GM04503 (cell line): ENCODE measurements at regions not wholly inside any gene's neighbourhood (a gene's known extent, or its start where the extent isn't known, plus 50 kb on each side); places are given as distances from the start of the nearest gene placed in this dataset.

ENCODE experiments used
- DNase-seq: peaks from one replicate; pipeline ENCODE4 v3.0.0-alpha.2; 2012; ENCODE audit warnings: low read depth

DNA sequence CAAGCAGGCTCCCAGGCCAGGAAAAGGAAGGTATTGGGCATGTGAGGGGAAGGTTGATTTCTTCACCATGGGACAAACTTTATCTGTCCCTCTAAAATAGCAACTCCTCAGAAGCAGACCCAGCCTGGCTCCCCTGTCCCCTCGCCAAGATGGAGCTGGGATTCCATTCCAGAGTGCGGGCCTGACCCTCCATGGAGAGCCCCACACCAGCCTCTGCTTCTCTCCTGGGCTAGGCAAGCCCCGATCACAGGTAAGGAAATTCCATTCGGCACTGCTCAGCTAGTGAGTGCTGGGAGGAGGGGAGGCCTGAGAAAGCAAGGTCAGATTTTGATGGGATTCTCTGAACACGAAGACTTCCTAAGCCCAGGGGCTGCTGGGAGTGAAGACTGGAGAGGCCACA, 98.4 kb downstream of the EFNB1 start:
- DNase-seq: no peak

- DNase-seq: no peak
Measured at GRCh38 chrX:68923147-68923546, 94.3 kb downstream of the EFNB1 start.

GRCh38 chrX:68922013-68922412, 93.2 kb downstream of the EFNB1 start:
- DNase-seq: no peak

- no peak for DNase-seq
Measured at GRCh38 chrX:68920561-68920960, 91.7 kb downstream of the EFNB1 start.

GRCh38 chrX:68919707-68920106, 90.9 kb downstream of the EFNB1 start:
- no peak for DNase-seq

GRCh38 chrX:68918202-68918601, 89.4 kb downstream of the EFNB1 start:
- no peak for DNase-seq

DNA sequence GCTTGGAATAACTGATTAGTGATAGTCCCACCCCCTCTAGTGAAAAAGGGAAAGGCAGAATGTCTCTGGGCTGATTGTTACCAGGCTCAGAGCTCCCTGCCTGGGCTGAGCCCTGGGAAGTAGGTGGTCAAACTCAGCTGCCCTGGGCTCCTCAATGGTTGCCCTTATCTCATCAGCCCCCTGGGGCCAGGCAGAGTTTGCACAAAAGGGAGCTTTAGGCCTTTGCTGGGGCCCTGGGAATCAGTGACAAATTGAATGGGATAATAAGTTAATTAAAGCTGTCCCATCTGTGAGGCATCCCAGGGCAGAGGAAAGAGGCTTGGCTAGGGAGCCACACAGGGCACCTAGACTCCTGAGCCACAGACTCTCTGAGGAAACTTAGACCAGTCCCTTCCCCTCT, 89.0 kb downstream of the EFNB1 start:
- DNase-seq: no peak

DNA sequence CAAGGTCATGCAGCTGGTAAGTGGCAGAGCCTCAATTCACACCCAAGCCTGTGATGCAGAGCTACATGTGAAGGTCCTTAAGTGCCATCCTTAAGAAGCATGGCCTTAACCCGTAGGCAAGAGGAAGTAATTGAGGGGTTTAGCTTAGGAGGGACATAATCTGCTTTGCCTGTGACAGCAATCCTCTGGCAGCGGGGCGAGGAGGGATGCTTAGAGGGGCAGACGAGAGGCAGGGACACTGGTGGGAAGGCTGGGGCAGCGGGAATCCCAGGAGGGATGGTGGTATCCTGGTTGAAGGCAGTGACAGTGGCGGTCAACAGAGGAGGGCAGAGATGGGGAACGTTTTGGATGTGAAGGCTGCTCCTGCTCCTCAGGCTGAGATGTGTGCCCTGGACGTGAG, 88.1 kb downstream of the EFNB1 start:
- DNase-seq: no peak

DNA sequence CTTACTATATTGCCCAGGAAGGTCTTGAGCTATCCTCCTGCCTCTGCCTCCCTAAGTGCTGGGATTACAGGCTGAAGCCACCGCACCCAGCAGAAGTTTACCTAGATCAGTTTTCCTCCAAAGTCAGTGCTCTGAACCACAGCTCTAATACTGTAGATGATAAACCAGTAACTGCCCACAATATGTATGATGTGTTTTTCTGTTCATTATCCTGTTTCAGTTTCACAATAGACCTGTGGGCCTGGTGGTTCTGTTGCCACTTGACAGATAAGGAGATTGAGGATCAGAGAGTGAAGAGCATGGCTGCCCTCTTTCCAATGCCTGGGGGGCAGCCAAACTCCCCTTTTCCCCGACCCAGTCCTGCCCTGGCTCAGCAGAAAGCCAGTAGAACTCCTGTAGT, 87.0 kb downstream of the EFNB1 start:
- no peak for DNase-seq

- DNase-seq: no peak
Measured at GRCh38 chrX:68914479-68914946, 85.7 kb downstream of the EFNB1 start.

DNA sequence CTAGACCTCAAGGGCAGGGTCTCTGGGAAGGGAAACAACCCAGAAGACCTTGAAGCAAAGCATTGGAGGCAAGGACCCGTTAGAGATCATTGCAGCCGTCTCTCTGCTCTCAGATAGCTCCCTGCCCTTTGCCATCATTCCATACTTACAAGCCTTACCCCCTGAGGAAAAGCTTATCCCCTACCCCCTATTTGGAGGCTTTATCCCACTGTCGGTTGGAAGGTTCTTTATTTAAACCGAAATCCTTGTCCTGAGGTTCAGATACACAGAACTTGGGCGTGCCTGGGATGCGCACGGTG, 84.4 kb downstream of the EFNB1 start:
- no peak for DNase-seq

GRCh38 chrX:68912113-68912512, 83.3 kb downstream of the EFNB1 start:
- DNase-seq: no peak

DNA sequence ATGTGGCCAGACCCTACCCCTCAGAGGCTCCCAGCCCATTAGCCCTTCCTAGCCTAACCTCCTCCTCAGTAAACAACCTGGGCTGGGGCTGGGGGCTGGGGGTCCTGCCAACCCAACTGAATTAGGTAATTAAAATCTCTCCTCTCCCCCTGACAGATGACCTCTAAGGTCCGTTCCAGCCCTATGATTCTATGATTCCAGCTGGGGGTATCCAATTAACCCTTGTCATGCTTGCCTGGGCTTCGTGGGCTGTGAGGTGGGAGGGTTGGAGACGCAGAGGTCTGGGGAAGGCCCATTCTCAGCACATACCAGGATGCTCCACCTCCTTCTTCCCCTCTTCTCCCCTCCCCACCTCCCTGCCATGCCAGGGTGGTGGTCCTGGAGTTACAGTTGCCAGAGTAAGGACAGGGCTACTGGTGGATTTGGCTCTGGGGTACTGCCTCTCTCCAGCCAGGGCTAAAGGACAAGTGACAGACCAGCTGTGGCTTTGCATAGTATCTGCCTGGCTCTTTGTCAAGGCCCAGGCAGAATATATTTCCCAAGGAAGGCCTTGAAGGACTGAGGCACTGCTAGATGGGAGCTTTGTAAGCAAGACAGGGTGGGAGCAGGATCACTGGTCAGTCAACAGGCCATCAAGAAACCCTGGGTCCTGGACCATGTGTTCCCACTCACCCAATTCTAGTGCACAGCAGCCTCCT, 82.1 kb downstream of the EFNB1 start:
- no peak for DNase-seq

DNA sequence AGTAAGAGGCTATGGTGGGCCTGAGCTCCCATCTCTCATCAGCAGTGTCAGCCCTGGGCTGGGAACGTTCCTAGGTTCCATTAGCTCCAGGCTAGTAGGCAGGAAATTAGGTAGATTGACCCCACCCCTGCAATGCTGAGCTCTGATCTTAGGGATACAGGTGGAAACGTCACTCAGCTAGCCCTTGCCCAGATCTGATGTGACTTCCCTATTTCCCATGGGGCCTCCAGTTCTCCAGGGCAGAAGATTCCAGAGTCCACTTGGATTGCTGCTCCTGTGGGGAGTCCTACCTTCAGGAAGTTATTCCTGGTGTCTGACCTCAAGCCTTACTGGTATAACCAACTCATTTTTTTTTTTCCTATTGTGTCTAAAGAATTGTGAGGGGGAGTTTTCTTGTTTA, 81.1 kb downstream of the EFNB1 start:
- DNase-seq: no peak

- no peak for DNase-seq
Measured at GRCh38 chrX:68908071-68908470, 79.2 kb downstream of the EFNB1 start.

DNA sequence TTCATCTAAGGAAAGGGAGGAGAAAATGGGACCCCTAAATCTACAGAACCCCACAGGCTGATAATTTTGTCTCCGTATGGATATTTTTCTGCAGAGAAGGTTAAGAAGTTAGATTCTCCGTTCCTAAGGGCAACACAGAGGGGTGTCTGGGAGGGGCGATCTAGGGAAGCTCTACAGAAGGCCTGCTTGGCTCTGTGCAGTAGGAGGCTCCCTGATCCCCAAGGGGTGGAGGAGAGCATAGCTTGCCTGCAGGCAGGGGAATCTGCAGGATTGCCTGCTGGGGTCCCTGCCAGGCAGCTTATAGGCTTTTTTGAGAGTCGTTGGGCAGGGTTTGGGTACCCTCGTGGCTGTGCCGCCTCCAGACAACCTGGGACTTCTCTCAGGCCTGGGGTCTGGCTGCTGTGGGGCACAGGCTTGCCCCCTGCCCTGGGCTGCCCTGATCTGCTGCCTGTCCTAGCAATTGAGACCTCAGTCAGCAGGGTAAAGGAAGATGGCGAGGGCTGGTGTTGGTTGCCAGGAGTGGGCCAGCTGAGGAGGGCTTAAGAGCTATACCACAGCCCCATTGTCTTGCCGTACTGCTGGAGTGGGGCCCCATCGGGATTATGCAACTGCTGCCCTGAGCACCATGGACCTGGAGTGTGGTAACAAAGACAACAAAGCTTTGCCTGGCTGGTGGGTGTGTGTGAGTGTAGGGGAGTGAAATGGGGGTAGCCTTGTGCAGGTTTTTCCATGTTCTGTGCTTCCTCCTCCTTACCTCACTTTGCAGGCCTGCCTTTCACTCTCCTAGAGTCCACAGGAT, 74.1 kb downstream of the EFNB1 start:
- no peak for DNase-seq

GRCh38 chrX:68901519-68901918, 72.7 kb downstream of the EFNB1 start:
- no peak for DNase-seq

- no peak for DNase-seq
Measured at GRCh38 chrX:68898598-68898997, 69.8 kb downstream of the EFNB1 start.

- no peak for DNase-seq
Measured at GRCh38 chrX:68897118-68897945, 68.5 kb downstream of the EFNB1 start.

GRCh38 chrX:68896581-68896980, 67.8 kb downstream of the EFNB1 start:
- no peak for DNase-seq

- no peak for DNase-seq
Measured at GRCh38 chrX:68895778-68896177, 67.0 kb downstream of the EFNB1 start.

DNA sequence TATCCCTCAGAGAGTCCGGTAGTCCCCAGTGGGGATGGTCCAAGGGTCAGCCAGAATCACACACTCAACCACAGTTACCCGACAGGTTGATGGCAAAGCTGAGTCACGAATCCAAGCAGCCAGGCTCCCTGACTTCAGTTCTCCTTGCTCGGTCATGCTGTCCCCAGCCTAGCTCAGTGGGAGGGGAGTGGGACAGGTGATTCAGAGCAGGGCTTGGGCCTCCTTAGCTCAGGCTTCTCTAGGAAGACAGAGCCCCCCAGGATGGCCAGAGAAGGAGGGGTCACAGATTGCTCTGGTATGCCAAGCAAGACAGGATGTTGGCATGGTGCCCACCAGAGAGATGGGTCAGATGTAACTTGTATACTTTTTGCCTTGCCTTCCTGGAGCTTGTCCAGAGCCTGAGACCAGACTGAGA, 66.5 kb downstream of the EFNB1 start:
- no peak for DNase-seq
